HAP-1 (cell line): ENCODE measurements at regions not wholly inside any gene's neighbourhood (a gene's known extent, or its start where the extent isn't known, plus 50 kb on each side); places are given as distances from the start of the nearest gene placed in this dataset.
"Not testable (repeated sequence)": the region's sequence is repeated elsewhere in the genome, so short reads cannot be mapped to it uniquely, and the experiment has no call there.

Experiments
- DNase-seq, 2 experiments: peaks; one replicate each; pipeline ENCODE4 v3.0.0-alpha.2; 2016 to 2020; ENCODE audit warnings: low spot score in 2 of 2
- H3K27me3 ChIP-seq: fragments of 250-450 bp; sonication (Bioruptor Pico); 2 replicates; pipeline ENCODE4 v1.5.1; 2020; ENCODE audit warnings: low read depth, mild to moderate bottlenecking, moderate library complexity
- H3K36me3 ChIP-seq: fragments of 250-450 bp; sonication (Bioruptor Pico); replicated peaks from 2 replicates; pipeline ENCODE4 v1.5.1; 2020; ENCODE audit warnings: mild to moderate bottlenecking
- H3K4me1 ChIP-seq: fragments of 250-450 bp; sonication (Bioruptor Pico); 2 replicates; pipeline ENCODE4 v1.5.1; 2020; ENCODE audit warnings: mild to moderate bottlenecking
- H3K4me3 ChIP-seq: fragments of 250-450 bp; sonication (Bioruptor Pico); 2 replicates; pipeline ENCODE4 v1.5.1; 2020; ENCODE audit warnings: mild to moderate bottlenecking, moderate library complexity
- H3K9me3 ChIP-seq: fragments of 250-450 bp; sonication (Bioruptor Pico); 2 replicates; pipeline ENCODE4 v1.5.1; 2020; ENCODE audit warnings: mild to moderate bottlenecking, moderate library complexity
- in situ Hi-C: fragments of 300-500 bp; cut with MboI; formaldehyde crosslinking; loops from 3 replicates; pipeline ENCODE4 v1.14.3; 2020; ENCODE audit warnings: low sequenced_read_pairs, inconsistent platforms, mixed read lengths

DNA sequence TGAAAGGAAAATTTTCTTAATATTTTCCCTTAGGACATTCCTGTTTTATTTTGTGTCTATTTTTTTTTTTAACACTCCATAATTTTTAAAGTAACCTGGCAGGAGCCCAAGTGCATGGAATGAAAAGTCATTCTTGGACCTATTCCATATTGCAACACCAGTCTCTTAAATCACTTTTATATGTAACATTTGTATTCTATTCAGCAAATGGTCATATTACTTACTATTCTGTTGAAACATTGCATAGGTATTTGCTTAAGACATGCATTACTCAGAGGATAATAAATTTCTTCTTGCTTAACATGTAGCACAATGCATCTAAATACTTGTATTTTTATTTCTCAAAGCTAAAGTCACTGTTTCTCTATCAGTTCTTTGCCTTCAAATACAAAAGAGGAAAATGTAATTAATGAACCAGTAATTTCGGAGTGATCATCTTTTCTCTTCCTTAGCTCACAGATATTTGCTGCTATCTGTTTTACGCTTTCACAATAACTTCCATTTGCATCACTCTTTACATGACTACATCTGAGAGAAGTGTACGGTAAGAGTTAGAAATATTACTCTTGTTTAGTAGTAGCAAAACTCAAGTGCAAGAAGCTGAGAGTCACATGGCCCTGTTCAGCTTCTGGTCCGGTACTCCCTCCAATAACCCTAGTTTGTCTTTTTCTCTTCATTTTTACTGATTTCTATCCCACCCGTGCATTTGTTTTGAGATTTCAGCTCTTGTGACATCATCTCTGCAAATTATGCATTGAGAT is 394.8 kb downstream of the USP25 start:
- Histone ChIP-seq H3K27me3 (no peaks in the 10 kb centered on the region), H3K4me3 (no peak overlapping the region), H3K36me3 (no peaks in the 10 kb centered on the region), H3K4me1 (no peaks in the 10 kb centered on the region), H3K9me3 (0 out of 2 replicates have a peak, but pooled peaks cover 3% of the 10 kb centered on the region)
- in situ Hi-C loops = no loop called here
- DNase-seq = no peak

DNA sequence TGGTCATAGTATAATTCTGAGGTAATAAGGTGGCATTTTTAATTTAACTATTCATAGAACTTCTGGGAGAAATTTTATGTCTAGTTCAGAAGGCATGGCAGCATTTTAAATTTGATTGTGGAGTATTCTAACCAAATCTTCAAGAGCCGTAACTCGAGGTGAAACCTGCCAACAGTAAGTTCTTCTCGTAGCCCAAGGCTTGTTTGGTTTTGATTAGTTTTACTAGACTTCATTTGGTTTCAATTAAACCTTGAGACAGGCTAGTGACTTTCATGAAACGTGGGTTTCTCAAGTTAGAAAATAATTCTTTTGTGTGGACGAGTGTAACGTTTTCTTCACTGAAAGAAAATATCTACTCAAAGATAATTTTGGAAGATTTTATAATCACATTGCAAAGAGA is 395.5 kb downstream of the USP25 start:
- in situ Hi-C loops = no loop called here
- no peak overlapping the region for H3K4me3 ChIP-seq
- no peaks in the 10 kb centered on the region for H3K4me1 ChIP-seq
- no peak for DNase-seq
- H3K36me3 ChIP-seq = no peaks in the 10 kb centered on the region
- H3K27me3 ChIP-seq = no peaks in the 10 kb centered on the region
- H3K9me3 ChIP-seq = 0 out of 2 replicates have a peak, but pooled peaks cover 3% of the 10 kb centered on the region

DNA sequence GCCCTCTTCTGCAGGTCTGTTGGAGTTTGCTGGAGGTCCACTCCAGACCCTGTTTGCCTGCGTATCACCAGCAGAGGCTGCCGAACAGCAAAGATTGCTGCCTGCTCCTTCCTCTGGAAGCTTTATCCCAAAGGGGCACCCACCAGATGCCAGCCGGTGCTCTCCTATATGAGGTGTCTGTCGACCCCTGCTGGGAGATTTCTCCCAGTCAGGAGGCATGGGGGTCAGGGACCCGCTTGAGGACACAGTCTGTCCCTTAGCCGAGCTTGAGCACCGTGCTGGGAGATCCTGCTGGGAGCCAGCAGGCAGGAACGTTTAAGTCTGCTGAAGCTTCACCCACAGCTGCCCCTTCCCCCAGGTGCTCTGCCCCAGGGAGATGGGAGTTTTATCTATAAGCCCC is 402.7 kb downstream of the USP25 start:
- H3K36me3 ChIP-seq, DNase-seq, H3K9me3 ChIP-seq, H3K27me3 ChIP-seq, in situ Hi-C loops, H3K4me3 ChIP-seq: not testable (repeated sequence)
- peaks cover 13% of the 10 kb centered on the region for H3K4me1 ChIP-seq

DNA sequence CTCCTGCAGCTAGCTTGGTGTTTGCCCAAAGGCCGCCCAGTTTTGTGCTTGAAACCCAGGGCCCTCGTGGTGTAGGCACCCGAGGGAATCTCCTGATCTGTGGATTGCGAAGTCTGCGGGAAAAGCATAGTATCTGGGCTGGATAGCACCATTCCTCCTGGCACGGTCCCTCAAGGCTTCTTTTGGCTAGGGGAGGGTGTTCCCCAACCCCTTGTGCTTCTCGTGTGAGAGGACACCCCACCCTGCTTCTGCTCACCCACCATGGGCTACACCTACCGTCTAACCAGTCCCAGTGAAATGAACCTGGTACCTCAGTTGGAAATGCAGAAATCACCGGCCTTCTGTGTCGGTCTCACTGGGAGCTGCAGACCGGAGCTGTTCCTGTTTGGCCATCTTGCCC is 403.5 kb downstream of the USP25 start:
- in situ Hi-C loops = no loop called here
- no peaks in the 10 kb centered on the region for H3K36me3 ChIP-seq
- H3K4me1 ChIP-seq = peaks cover 13% of the 10 kb centered on the region
- no peaks in the 10 kb centered on the region for H3K27me3 ChIP-seq
- no peak for DNase-seq
- no peaks in the 10 kb centered on the region for H3K9me3 ChIP-seq
- no peak overlapping the region for H3K4me3 ChIP-seq

DNA sequence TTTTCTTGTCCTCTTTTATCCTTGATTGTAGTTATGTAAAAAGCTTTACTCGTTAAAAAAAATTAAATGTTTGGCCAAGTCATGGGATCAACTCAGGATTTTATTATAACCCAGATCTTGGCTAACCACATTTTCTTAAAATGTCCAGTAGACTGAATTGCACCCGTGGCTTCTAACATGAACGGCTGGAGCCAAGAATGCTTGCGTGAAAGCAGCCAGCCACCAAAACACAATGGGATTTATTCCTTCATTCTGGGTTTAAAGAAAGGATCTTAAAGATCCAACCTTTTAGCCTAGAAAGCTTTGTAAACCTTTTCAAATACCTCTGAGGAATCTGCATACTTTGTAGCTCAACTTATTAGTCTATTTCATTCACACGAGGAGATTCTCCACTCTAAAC is 404.4 kb downstream of the USP25 start:
- no peaks in the 10 kb centered on the region for H3K27me3 ChIP-seq
- DNase-seq = peak; percentile 51 to 57
- H3K36me3 ChIP-seq = no peaks in the 10 kb centered on the region
- H3K4me3 ChIP-seq = no peak overlapping the region
- H3K9me3 ChIP-seq = no peaks in the 10 kb centered on the region
- peaks cover 13% of the 10 kb centered on the region for H3K4me1 ChIP-seq
- in situ Hi-C loops = no loop called here

DNA sequence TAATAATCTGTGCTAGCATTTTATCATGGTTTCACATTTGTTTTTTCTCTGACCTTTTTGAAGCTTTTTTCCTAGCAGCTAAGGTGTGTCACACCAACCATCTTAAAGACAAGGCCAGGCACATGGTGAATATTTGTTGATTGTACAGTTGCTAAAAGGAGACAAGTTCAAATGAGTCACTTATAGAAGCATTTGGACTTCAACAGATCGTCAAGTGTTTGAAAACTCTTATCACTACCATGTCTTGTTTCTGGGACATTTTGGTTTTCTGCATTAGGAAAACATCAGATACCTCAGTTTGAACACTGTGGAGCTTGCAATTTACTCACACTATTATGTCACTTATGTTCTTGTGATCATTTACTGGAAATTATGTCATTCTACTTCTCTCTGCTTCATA is 407.3 kb downstream of the USP25 start:
- H3K9me3 ChIP-seq = no peaks in the 10 kb centered on the region
- in situ Hi-C loops = no loop called here

DNA sequence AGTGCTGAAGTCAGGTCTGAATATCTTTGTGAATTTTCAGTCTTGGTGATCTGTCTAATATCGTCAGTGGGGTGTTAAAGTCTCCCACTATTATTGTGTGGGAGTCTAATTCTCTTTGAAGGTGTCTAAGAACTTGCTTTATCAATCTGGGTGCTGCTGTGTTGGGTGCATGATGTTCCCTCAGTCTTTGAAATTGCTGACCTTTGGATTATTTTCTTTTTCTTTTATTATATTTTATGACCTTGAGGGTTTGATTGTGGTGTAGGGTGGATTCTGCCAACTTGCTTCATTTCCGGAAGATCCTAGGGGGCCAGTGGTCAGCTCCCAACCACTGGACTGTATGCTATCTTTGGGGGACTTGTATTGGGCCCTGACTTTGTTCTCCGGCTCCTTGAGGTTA is 415.3 kb downstream of the USP25 start:
- in situ Hi-C loops = no loop called here
- Histone ChIP-seq H3K4me3 (no peak overlapping the region), H3K9me3 (no peaks in the 10 kb centered on the region; the same call in 1 of the 2 replicates), H3K27me3 (no peaks in the 10 kb centered on the region), H3K4me1 (no peaks in the 10 kb centered on the region), H3K36me3 (no peaks in the 10 kb centered on the region)
- DNase-seq = no peak

More for the DNA sequence above, 407.3 kb downstream of the USP25 start:
- peaks cover 13% of the 10 kb centered on the region for H3K4me1 ChIP-seq
- no peaks in the 10 kb centered on the region for H3K27me3 ChIP-seq
- DNase-seq = no peak
- no peak overlapping the region for H3K4me3 ChIP-seq
- no peaks in the 10 kb centered on the region for H3K36me3 ChIP-seq

DNA sequence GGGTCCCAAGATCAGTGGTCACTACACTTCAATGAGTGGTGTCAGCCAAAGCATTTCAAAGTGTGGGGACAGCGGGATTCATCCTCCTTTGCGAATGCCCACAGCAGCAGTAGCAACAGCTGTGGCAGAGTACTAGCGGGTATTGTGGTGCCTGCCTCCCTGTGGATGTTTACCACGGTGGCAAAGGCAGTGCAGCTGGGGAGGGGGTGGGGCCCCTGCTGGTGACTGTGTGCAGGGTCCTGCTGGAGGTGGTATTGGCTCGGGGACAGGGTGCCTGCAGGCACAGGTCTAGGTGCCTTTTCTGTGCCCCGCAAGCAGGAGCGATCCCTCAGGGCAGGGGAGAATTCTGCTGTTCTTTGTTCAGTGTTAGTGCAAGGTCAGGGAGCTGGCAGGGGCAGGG is 415.7 kb downstream of the USP25 start:
- Histone ChIP-seq H3K36me3 (no peaks in the 10 kb centered on the region), H3K4me1 (no peaks in the 10 kb centered on the region), H3K4me3 (no peak overlapping the region), H3K27me3 (no peaks in the 10 kb centered on the region), H3K9me3 (no peaks in the 10 kb centered on the region; the same call in 1 of the 2 replicates)
- DNase-seq = no peak
- in situ Hi-C loops = no loop called here

DNA sequence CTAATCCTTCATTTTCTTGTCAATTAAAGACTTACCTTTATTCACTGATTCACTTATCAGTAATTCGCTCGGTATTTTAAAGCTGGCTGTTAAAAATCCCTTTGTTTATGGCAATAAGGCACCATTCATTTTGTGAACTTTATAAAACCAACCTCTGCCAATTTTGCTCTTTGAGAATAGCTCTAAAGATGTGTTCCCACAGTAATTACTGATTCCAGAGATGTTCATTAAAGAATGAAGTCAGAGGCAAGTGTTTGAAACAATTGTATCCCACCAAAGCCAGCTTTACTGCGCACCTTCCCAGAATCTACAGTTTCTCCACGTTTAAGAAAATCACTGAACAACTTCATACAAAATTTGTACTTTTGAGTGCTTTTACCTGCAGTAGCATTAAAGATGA is 424.5 kb downstream of the USP25 start:
- Histone ChIP-seq H3K4me1 (peaks cover 2% of the 10 kb centered on the region; the same call in 1 of the 2 replicates), H3K4me3 (no peak overlapping the region), H3K9me3 (no peaks in the 10 kb centered on the region), H3K27me3 (no peaks in the 10 kb centered on the region), H3K36me3 (no peaks in the 10 kb centered on the region)
- in situ Hi-C loops = no loop called here
- DNase-seq = no peak

DNA sequence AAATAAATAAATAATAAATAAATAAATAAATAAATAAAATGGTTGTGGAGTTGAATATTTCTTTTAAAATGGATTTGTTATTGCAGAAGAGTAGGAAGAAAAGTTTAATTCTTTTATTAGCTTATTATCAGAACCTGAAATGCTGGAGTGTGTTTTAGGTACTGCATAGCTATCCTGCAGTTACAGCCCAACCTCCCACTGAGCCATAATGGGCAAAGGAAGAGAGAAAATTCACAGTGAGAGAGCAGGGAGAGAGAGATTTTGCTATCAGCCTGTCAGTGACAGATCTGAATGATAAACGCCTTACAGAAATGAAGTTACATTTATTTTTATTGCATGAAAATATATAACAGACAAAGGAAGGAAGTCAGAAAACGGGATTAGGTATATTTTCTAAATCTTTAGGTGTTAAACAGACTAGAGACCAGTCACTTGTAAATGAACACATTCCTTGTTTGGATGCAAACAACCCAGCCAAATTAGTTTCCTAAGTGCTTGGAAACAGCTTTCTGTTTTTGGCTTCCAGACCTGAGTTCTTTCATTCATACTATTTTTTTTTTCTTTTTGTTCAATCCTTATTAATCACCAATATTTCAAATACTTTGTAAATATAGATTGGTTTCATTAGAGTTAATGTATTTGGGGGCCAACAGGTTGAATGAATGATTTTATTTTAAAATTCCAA is 425.3 kb downstream of the USP25 start:
- H3K4me3 ChIP-seq = no peak overlapping the region
- no peak for DNase-seq
- in situ Hi-C loops = no loop called here
- no peaks in the 10 kb centered on the region for H3K27me3 ChIP-seq
- H3K36me3 ChIP-seq = no peaks in the 10 kb centered on the region
- no peaks in the 10 kb centered on the region for H3K9me3 ChIP-seq
- H3K4me1 ChIP-seq = peaks cover 2% of the 10 kb centered on the region; the same call in 1 of the 2 replicates

DNA sequence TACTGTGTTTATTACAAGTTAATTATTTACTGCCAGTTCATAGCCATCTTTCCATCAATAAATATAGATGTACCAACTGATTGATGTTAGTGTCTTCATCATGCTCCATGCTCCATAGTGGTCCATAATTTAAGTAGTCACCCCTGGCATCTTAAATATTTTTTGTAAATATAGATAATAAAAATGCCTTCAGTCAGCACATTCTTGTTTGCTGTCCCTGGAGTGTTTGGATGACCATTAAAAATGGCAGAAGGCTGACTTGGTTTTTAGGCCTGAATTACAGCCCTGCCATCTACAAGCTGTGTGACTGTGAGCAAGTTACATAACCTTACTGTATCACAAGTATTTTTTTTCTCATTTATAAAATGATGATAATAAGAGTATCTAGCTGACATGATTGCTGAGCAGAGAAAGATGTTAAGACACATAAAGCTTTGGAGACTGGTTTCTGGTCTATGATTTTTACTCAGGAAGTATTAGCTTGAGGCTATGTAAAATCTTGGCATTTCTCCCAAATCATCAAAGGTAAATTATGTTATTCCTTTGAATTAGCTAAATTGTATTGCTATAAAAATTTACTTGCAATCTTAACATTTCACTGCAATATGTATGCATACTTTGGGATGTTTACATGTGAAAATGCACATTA is 427.2 kb downstream of the USP25 start:
- Histone ChIP-seq H3K4me1 (peaks cover 2% of the 10 kb centered on the region; the same call in 1 of the 2 replicates), H3K9me3 (no peaks in the 10 kb centered on the region), H3K4me3 (no peak overlapping the region), H3K27me3 (no peaks in the 10 kb centered on the region), H3K36me3 (no peaks in the 10 kb centered on the region)
- DNase-seq = no peak
- in situ Hi-C loops = no loop called here

DNA sequence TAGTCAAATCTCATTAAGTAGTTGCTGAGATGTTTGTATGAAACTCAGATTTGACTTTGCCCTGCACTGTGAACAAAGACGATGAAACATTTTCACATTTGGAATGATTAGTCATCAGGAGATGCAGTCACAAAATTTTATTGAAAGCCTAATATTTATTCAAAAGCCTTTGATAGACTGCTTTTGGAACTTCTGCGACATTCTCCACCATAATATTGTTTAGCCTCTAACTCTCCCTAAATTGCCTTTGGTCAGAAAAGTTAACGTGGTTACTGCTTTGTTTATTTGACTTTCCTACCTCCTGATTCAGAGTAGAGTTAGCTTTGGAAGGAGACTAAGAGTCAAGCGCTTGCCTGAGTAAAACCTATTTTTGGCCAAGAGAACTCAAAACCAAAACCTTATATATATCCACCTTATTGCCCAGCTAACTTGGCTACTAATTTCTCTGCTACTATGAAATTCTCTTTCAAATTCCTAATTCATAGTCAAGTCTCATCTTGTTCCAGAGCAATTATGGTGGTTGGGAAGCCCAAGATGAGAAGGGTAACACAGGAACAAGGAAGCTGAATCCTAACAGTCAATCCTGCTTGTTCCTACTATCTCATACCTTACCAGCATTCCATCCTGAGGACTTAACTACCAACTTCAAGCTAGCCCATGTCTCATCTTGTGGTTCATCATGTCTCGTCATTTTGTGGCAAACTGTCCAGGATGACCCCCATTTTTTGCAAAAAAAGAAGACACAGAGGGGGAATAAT is 429.6 kb downstream of the USP25 start:
- no peaks in the 10 kb centered on the region for H3K27me3 ChIP-seq
- in situ Hi-C loops = no loop called here
- no peak overlapping the region for H3K4me3 ChIP-seq
- H3K36me3 ChIP-seq = no peaks in the 10 kb centered on the region
- H3K9me3 ChIP-seq = no peaks in the 10 kb centered on the region
- peaks cover 15% of the 10 kb centered on the region for H3K4me1 ChIP-seq
- no peak for DNase-seq

DNA sequence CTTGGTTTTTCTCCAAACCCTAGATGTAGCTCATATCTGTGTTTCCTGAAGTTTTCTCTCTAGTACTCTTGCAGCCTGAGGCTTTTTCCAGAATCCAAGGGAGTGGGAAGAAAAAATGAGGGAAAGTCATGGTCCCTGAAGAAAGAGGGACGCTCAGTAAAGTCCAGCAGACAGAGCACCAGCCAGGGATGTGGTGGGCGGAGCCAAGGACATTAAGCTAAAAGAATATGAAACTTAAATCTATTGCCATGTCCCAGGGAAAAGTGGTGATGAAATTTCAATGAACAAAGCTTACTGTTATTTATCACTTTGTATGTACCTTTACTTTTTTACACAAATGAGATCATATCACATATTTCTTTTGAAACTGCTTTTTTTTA is 430.2 kb downstream of the USP25 start:
- in situ Hi-C loops = no loop called here
- H3K27me3 ChIP-seq = no peaks in the 10 kb centered on the region
- no peak overlapping the region for H3K4me3 ChIP-seq
- no peak for DNase-seq
- no peaks in the 10 kb centered on the region for H3K9me3 ChIP-seq
- no peaks in the 10 kb centered on the region for H3K36me3 ChIP-seq
- H3K4me1 ChIP-seq = peaks cover 15% of the 10 kb centered on the region
